ENCODE measurements at regions not wholly inside any gene's neighbourhood (a gene's known extent, or its start where the extent isn't known, plus 50 kb on each side); places are given as distances from the start of the nearest gene placed in this dataset.

DNA sequence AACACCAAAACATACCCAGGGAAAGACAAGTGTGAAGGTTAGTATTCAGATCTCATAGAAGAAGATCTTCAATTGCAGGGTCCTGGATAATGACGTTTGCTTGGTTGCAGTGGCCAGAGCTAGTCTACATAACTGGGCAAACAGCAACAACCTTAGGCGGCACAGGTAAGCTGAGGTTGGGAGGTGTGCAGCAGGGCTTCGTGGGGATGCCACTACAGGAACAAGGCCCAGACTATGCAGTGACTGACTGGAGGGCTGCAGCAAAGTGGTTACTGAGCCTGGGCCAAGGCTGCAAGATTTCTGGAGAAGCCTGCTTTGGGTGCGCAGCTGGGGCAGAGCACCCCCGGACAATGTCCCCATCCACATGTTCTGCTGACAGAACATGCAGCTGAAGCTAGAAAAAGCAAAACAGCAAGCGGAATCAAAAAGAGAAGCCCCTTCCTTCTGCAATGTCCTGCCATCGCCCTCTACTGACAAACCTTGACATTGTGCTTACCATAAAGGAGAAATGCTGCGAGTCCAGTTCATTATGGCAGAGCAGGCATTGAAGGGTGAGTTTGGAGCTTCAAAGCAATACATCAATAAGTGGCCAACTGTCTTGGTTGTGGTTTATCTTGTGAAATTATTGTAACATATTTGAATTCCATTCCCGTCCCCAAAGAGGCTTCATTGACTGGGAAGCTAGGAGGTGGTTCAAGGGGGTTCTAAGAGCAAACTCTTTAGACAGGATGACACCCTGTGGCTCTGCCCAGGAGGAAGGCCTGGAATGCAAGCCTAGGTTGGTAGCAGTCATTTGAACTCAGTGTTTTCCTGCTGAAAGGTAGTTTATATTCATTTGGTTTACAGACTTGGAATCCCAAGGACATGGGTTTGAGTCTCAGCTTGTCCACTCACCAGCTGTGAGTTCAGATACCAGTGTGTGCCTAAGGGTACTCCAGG is 217.0 kb downstream of the PDCD6IP start:
- no peak for FAIRE-seq
- DNase-seq (ENCODE audit: low read depth, low spot score) = no peak
- no peak overlapping the region for H3K4me2 ChIP-seq (ENCODE audit: insufficient read depth, low read length)
- H3K4me1 ChIP-seq (ENCODE audit: control insufficient read depth, extremely low read depth, insufficient read depth, low read length) = peaks cover 12% of the 10 kb centered on the region
- H3K27me3 ChIP-seq (ENCODE audit: control insufficient read depth in 2 of 2, insufficient read depth in 2 of 2, low read length in 2 of 2) = peaks cover 0 to 2% of the 10 kb centered on the region in 2 experiments
- H3K9ac ChIP-seq (replicated peaks; ENCODE audit: extremely low read depth, insufficient read depth, low read length) = no peak overlapping the region
- dilution Hi-C loops (cut with MboI; ENCODE audit: extremely low pct_ligation_motif_present, low sequenced_read_pairs) (no loop called here), intact Hi-C loops (cut with micrococcal nuclease) (loop anchor here (1.0 kb wide), 1 partner anchor 132 kb away; no protein-coding TSS in a partner anchor)
- H3K9me3 ChIP-seq (replicated peaks; ENCODE audit: control insufficient read depth, insufficient read depth, low read length) = no peaks in the 10 kb centered on the region
- CTCF ChIA-PET = interaction anchor here (0.7 to 2.2 kb wide), 5 partner anchors 9 to 669 kb away, joined by 3 to 11 read pairs (median 4); no protein-coding TSS in a partner anchor
- H2AFZ ChIP-seq (ENCODE audit: low read depth, low read length) = no peak overlapping the region
- H3K36me3 ChIP-seq (ENCODE audit: control insufficient read depth in 2 of 2, extremely low read depth in 1 of 2, insufficient read depth in 2 of 2, low read length in 2 of 2) = no peaks in the 10 kb centered on the region
- no peaks in the 10 kb centered on the region for H3K9me1 ChIP-seq (replicated peaks; ENCODE audit: control insufficient read depth, extremely low read depth, insufficient read depth, low read length)
- TF ChIP-seq GATA2 (IDR thresholded peaks at IDR 0.05; ENCODE audit: insufficient read depth, insufficient read length, low read depth, low read length) = no peak
- TF ChIP-seq, protein P1, sequence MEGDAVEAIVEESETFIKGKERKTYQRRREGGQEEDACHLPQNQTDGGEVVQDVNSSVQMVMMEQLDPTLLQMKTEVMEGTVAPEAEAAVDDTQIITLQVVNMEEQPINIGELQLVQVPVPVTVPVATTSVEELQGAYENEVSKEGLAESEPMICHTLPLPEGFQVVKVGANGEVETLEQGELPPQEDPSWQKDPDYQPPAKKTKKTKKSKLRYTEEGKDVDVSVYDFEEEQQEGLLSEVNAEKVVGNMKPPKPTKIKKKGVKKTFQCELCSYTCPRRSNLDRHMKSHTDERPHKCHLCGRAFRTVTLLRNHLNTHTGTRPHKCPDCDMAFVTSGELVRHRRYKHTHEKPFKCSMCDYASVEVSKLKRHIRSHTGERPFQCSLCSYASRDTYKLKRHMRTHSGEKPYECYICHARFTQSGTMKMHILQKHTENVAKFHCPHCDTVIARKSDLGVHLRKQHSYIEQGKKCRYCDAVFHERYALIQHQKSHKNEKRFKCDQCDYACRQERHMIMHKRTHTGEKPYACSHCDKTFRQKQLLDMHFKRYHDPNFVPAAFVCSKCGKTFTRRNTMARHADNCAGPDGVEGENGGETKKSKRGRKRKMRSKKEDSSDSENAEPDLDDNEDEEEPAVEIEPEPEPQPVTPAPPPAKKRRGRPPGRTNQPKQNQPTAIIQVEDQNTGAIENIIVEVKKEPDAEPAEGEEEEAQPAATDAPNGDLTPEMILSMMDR (IDR thresholded peaks at IDR 0.05; ENCODE audit: extremely low read depth in 1 of 2, insufficient read depth in 1 of 2, low read depth in 1 of 2, low read length in 2 of 2) = peak in 1 of 2 donors; percentile 7
- no peaks in the 10 kb centered on the region for H3K79me2 ChIP-seq (ENCODE audit: control insufficient read depth, insufficient read depth, low read length)
- H3K4me3 ChIP-seq (replicated peaks in 1 of 3; ENCODE audit: insufficient read depth in 1 of 3, low read depth in 1 of 3, low read length in 3 of 3) = no peak overlapping the region
- no peak overlapping the region for H3K27ac ChIP-seq (ENCODE audit: insufficient read depth, low read depth, low read length)
- POLR2A ChIA-PET = no interaction called here
- no peaks in the 10 kb centered on the region for H4K20me1 ChIP-seq (replicated peaks; ENCODE audit: control insufficient read depth, extremely low read depth, insufficient read depth, low read length)
- BruUV-seq (replicated peaks) = no TSS peak

Data from endothelial cell of umbilical vein (primary cell).